Islet precursor cell (in vitro differentiated cells): ENCODE measurements at regions not wholly inside any gene's neighbourhood (a gene's known extent, or its start where the extent isn't known, plus 50 kb on each side); places are given as distances from the start of the nearest gene placed in this dataset.
"Not testable (repeated sequence)": the region's sequence is repeated elsewhere in the genome, so short reads cannot be mapped to it uniquely, and the experiment has no call there.

ENCODE experiments used
- DNase-seq: peaks from one replicate; pipeline ENCODE4 v3.0.0-alpha.2; 2018

GRCh38 chr5:36392186-36392585, 90.5 kb upstream of the RANBP3L start:
- no peak for DNase-seq

GRCh38 chr5:36392818-36393217, 91.1 kb upstream of the RANBP3L start:
- DNase-seq: no peak

GRCh38 chr5:36393656-36394428, 92.1 kb upstream of the RANBP3L start:
- no peak for DNase-seq

- DNase-seq: no peak
Measured at GRCh38 chr5:36395260-36395659, 93.6 kb upstream of the RANBP3L start.

- DNase-seq: not testable (repeated sequence)
Measured at GRCh38 chr5:36395947-36396346, 94.2 kb upstream of the RANBP3L start.

- no peak for DNase-seq
Measured at GRCh38 chr5:36396640-36397039, 94.9 kb upstream of the RANBP3L start.

GRCh38 chr5:36397901-36398536, 96.3 kb upstream of the RANBP3L start:
- no peak for DNase-seq

- DNase-seq: no peak
Measured at GRCh38 chr5:36402512-36402906, 100.8 kb upstream of the RANBP3L start.

- no peak for DNase-seq
Measured at GRCh38 chr5:36403632-36404311, 102.1 kb upstream of the RANBP3L start.

- no peak for DNase-seq
Measured at GRCh38 chr5:36406023-36406422, 104.3 kb upstream of the RANBP3L start.

- no peak for DNase-seq
Measured at GRCh38 chr5:36407396-36407795, 105.7 kb upstream of the RANBP3L start.

- DNase-seq: not testable (repeated sequence)
Measured at GRCh38 chr5:36409711-36410110, 108.0 kb upstream of the RANBP3L start.

- DNase-seq: not testable (repeated sequence)
Measured at GRCh38 chr5:36410672-36411071, 109.0 kb upstream of the RANBP3L start.

- no peak for DNase-seq
Measured at GRCh38 chr5:36414869-36415282, 113.2 kb upstream of the RANBP3L start.

GRCh38 chr5:36416605-36417004, 114.9 kb upstream of the RANBP3L start:
- no peak for DNase-seq

- no peak for DNase-seq
Measured at GRCh38 chr5:36417221-36417620, 115.5 kb upstream of the RANBP3L start.

GRCh38 chr5:36417668-36418067, 116.0 kb upstream of the RANBP3L start:
- DNase-seq: no peak

GRCh38 chr5:36418152-36418979, 116.7 kb upstream of the RANBP3L start:
- no peak for DNase-seq

GRCh38 chr5:36421256-36421655, 119.6 kb upstream of the RANBP3L start:
- no peak for DNase-seq

- DNase-seq: no peak
Measured at GRCh38 chr5:36422952-36423351, 121.2 kb upstream of the RANBP3L start.

- DNase-seq: no peak
Measured at GRCh38 chr5:36423578-36424307, 122.0 kb upstream of the RANBP3L start.

- DNase-seq: not testable (repeated sequence)
Measured at GRCh38 chr5:36426070-36426469, 124.4 kb upstream of the RANBP3L start.
